ENCODE measurements at regions not wholly inside any gene's neighbourhood (a gene's known extent, or its start where the extent isn't known, plus 50 kb on each side); places are given as distances from the start of the nearest gene placed in this dataset.

GRCh38 chr12:91608542-91608941, 425.9 kb upstream of the DCN start:
- no peak for DNase-seq

- DNase-seq: no peak
These were observed 424.2 kb upstream of the DCN start for GRCh38 chr12:91606662-91607377.

GRCh38 chr12:91604897-91605296, 422.3 kb upstream of the DCN start:
- no peak for DNase-seq

- no peak for DNase-seq
These were observed 420.4 kb upstream of the DCN start for GRCh38 chr12:91603060-91603459.

GRCh38 chr12:91601054-91601453, 418.4 kb upstream of the DCN start:
- DNase-seq: no peak

GRCh38 chr12:91594715-91595114, 412.1 kb upstream of the DCN start:
- DNase-seq: no peak

GRCh38 chr12:91591639-91591987, 409.0 kb upstream of the DCN start:
- no peak for DNase-seq

GRCh38 chr12:91590966-91591638, 408.5 kb upstream of the DCN start:
- no peak for DNase-seq

GRCh38 chr12:91588874-91589454, 406.3 kb upstream of the DCN start:
- no peak for DNase-seq

- DNase-seq: no peak
These were observed 403.4 kb upstream of the DCN start for GRCh38 chr12:91586015-91586414.

- DNase-seq: no peak
These were observed 400.2 kb upstream of the DCN start for GRCh38 chr12:91582811-91583210.

- DNase-seq: no peak
These were observed 397.1 kb upstream of the DCN start for GRCh38 chr12:91579516-91580263.

- peak; percentile 5 for DNase-seq
These were observed 395.2 kb upstream of the DCN start for GRCh38 chr12:91577586-91578539.

GRCh38 chr12:91576432-91576831, 393.8 kb upstream of the DCN start:
- no peak for DNase-seq

GRCh38 chr12:91575630-91576029, 393.0 kb upstream of the DCN start:
- DNase-seq: no peak

GRCh38 chr12:91574975-91575374, 392.4 kb upstream of the DCN start:
- DNase-seq: no peak

- no peak for DNase-seq
These were observed 391.8 kb upstream of the DCN start for GRCh38 chr12:91574391-91574790.

- DNase-seq: no peak
These were observed 390.3 kb upstream of the DCN start for GRCh38 chr12:91572869-91573268.

- no peak for DNase-seq
These were observed 384.5 kb upstream of the DCN start for GRCh38 chr12:91567100-91567485.

GRCh38 chr12:91566328-91567099, 383.9 kb upstream of the DCN start:
- DNase-seq: no peak

GRCh38 chr12:91565846-91566245, 383.2 kb upstream of the DCN start:
- DNase-seq: no peak

- no peak for DNase-seq
These were observed 382.6 kb upstream of the DCN start for GRCh38 chr12:91565246-91565645.

Data from NCI-H1436 (cell line).